Lower lobe of right lung (tissue), 2 donors: ENCODE measurements at regions not wholly inside any gene's neighbourhood (a gene's known extent, or its start where the extent isn't known, plus 50 kb on each side); places are given as distances from the start of the nearest gene placed in this dataset.

Experiments
- ATAC-seq, 2 donors: fragments of 200-7000 bp; cut with Tn5 transposase; one replicate each; pipeline ENCODE4 v1.9.1; 2020 to 2022; ENCODE audit warnings: mild to moderate bottlenecking in 2 of 2, moderate library complexity in 2 of 2
- DNase-seq: peaks from one replicate; pipeline ENCODE4 v3.0.0-alpha.2; 2020
- H3K27ac ChIP-seq: fragments of 200-600 bp; one replicate; pipeline ENCODE4 v1.8.0; 2022
- H3K27me3 ChIP-seq: fragments of 200-600 bp; one replicate; pipeline ENCODE4 v1.8.0; 2022; ENCODE audit warnings: low read depth
- H3K36me3 ChIP-seq: fragments of 200-600 bp; one replicate; pipeline ENCODE4 v1.8.0; 2022; ENCODE audit warnings: mild to moderate bottlenecking
- H3K4me1 ChIP-seq: fragments of 200-600 bp; one replicate; pipeline ENCODE4 v1.8.0; 2022
- H3K4me3 ChIP-seq: fragments of 200-600 bp; one replicate; pipeline ENCODE4 v1.8.0; 2022; ENCODE audit warnings: mild to moderate bottlenecking
- H3K9me3 ChIP-seq: fragments of 200-600 bp; one replicate; pipeline ENCODE4 v1.8.0; 2022
- intact Hi-C: fragments of 100-400 bp; cut with DNase I; formaldehyde crosslinking; loops from one replicate; pipeline ENCODE4 v1.11.0; 2022
- TF ChIP-seq, protein P1 (sequence below): fragments of 200-600 bp; IDR thresholded peaks from one replicate; pipeline ENCODE4 v1.8.0; 2022; ENCODE audit warnings: antibody characterized with exemption, mild to moderate bottlenecking
- donor health status: DM: no; HTN: yes; CAD: no; lungs with severe emphysema.

GRCh38 chrX:113274791-113275190, 434.2 kb upstream of the AMOT start:
- Histone ChIP-seq H3K36me3 (no peaks in the 10 kb centered on the region), H3K4me3 (no peak overlapping the region), H3K9me3 (no peaks in the 10 kb centered on the region), H3K27me3 (no peaks in the 10 kb centered on the region), H3K4me1 (no peaks in the 10 kb centered on the region), H3K27ac (no peak overlapping the region)
- TF ChIP-seq, protein P1, sequence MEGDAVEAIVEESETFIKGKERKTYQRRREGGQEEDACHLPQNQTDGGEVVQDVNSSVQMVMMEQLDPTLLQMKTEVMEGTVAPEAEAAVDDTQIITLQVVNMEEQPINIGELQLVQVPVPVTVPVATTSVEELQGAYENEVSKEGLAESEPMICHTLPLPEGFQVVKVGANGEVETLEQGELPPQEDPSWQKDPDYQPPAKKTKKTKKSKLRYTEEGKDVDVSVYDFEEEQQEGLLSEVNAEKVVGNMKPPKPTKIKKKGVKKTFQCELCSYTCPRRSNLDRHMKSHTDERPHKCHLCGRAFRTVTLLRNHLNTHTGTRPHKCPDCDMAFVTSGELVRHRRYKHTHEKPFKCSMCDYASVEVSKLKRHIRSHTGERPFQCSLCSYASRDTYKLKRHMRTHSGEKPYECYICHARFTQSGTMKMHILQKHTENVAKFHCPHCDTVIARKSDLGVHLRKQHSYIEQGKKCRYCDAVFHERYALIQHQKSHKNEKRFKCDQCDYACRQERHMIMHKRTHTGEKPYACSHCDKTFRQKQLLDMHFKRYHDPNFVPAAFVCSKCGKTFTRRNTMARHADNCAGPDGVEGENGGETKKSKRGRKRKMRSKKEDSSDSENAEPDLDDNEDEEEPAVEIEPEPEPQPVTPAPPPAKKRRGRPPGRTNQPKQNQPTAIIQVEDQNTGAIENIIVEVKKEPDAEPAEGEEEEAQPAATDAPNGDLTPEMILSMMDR: no peak
- ATAC-seq: no peak
- no peak for DNase-seq
- intact Hi-C loops: no loop called here

GRCh38 chrX:113274345-113274744, 433.7 kb upstream of the AMOT start:
- Histone ChIP-seq H3K27ac (no peak overlapping the region), H3K36me3 (no peaks in the 10 kb centered on the region), H3K4me3 (no peak overlapping the region), H3K4me1 (no peaks in the 10 kb centered on the region), H3K27me3 (no peaks in the 10 kb centered on the region), H3K9me3 (no peaks in the 10 kb centered on the region)
- ATAC-seq (no peak), DNase-seq (no peak)
- TF ChIP-seq, protein P1: no peak
- intact Hi-C loops: no loop called here

GRCh38 chrX:113269203-113269602, 428.6 kb upstream of the AMOT start:
- ATAC-seq (no peak), DNase-seq (no peak)
- H3K4me3 ChIP-seq: no peak overlapping the region
- H3K27ac ChIP-seq: no peak overlapping the region
- no peaks in the 10 kb centered on the region for H3K4me1 ChIP-seq
- H3K27me3 ChIP-seq: no peaks in the 10 kb centered on the region
- no peaks in the 10 kb centered on the region for H3K36me3 ChIP-seq
- intact Hi-C loops: no loop called here
- TF ChIP-seq, protein P1: no peak
- H3K9me3 ChIP-seq: no peaks in the 10 kb centered on the region

- Histone ChIP-seq H3K9me3 (no peaks in the 10 kb centered on the region), H3K27me3 (no peaks in the 10 kb centered on the region), H3K36me3 (no peaks in the 10 kb centered on the region), H3K4me1 (no peaks in the 10 kb centered on the region), H3K4me3 (no peak overlapping the region), H3K27ac (no peak overlapping the region)
- ATAC-seq (no peak), DNase-seq (no peak)
- TF ChIP-seq, protein P1: no peak
- intact Hi-C loops: no loop called here
These were observed 419.8 kb upstream of the AMOT start for GRCh38 chrX:113260474-113260873.

DNA sequence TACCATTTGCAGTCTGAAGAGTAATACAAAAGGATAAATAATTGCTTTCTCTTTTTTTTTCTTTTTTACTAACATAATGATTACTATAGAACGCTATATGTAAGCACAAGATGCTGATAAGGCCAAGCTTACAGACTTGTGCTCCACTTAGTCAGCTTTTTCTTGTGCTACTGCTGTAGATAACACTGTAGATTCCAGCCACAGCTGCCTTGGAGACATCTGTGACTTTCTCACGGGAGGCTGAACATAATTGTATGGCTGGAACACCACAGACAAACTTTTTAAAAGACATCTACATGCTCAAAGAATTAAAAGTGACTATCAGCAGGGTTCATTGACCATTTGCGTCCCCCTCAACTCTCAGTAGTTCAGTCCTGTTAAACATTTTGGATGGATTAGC, 381.7 kb upstream of the AMOT start:
- DNase-seq (no peak), ATAC-seq (no peak)
- Histone ChIP-seq H3K4me3 (no peak overlapping the region), H3K27ac (no peak overlapping the region), H3K36me3 (no peaks in the 10 kb centered on the region), H3K9me3 (no peaks in the 10 kb centered on the region), H3K4me1 (no peaks in the 10 kb centered on the region), H3K27me3 (no peaks in the 10 kb centered on the region)
- intact Hi-C loops: no loop called here
- TF ChIP-seq, protein P1: no peak

GRCh38 chrX:113212052-113212451, 371.4 kb upstream of the AMOT start:
- no peaks in the 10 kb centered on the region for H3K27me3 ChIP-seq
- H3K4me1 ChIP-seq: no peaks in the 10 kb centered on the region
- no peak overlapping the region for H3K4me3 ChIP-seq
- ATAC-seq (no peak), DNase-seq (no peak)
- no peak overlapping the region for H3K27ac ChIP-seq
- H3K36me3 ChIP-seq: no peaks in the 10 kb centered on the region
- TF ChIP-seq, protein P1: no peak
- no peaks in the 10 kb centered on the region for H3K9me3 ChIP-seq
- intact Hi-C loops: no loop called here
